Upper lobe of left lung (tissue), 6 donors: ENCODE measurements at regions not wholly inside any gene's neighbourhood (a gene's known extent, or its start where the extent isn't known, plus 50 kb on each side); places are given as distances from the start of the nearest gene placed in this dataset.

ENCODE experiments used
- ATAC-seq, 2 donors: fragments of 200-7000 bp; cut with Tn5 transposase; one replicate each; pipeline ENCODE4 v1.9.1; 2022; ENCODE audit warnings: mild to moderate bottlenecking in 2 of 2, moderate library complexity in 2 of 2; ENCODE audit not compliant: low FRiP score in 2 of 2
- DNase-seq, 2 donors: peaks; one replicate each; pipeline ENCODE4 v3.0.0-alpha.2; 2019 to 2020
- H3K27ac ChIP-seq, 4 donors: fragments of 200-600 bp; sonication (generic); one replicate each; pipeline ENCODE4 v1.5.1; 2016 to 2019
- H3K27me3 ChIP-seq, 4 donors: fragments of 200-600 bp; sonication (generic); one replicate each; pipeline ENCODE4 v1.5.1; 2017 to 2019
- H3K36me3 ChIP-seq, 4 donors: fragments of 200-600 bp; sonication (generic); one replicate each; pipeline ENCODE4 v1.5.1; 2016 to 2019
- H3K4me1 ChIP-seq, 4 donors: fragments of 200-600 bp; sonication (generic); one replicate each; pipeline ENCODE4 v1.5.1; 2018 to 2019
- H3K4me3 ChIP-seq, 4 donors: fragments of 200-600 bp; sonication (generic); one replicate each; pipeline ENCODE4 v1.5.1; 2017 to 2019; ENCODE audit warnings: mild to moderate bottlenecking in 2 of 4, moderate library complexity in 1 of 4
- H3K9me3 ChIP-seq, 4 donors: fragments of 200-600 bp; sonication (generic); one replicate each; pipeline ENCODE4 v1.5.1; 2018 to 2019
- EP300 ChIP-seq, 4 donors: sonication (generic); formaldehyde crosslinking; IDR thresholded peaks; one replicate each; pipeline ENCODE4 v1.5.1; 2017; ENCODE audit warnings: antibody characterized with exemption in 4 of 4, control low read depth in 2 of 4
- POLR2A ChIP-seq, 4 donors: fragments of 450-650 bp; IDR thresholded peaks; one replicate each; pipeline ENCODE4 v1.5.1; 2016 to 2017; ENCODE audit warnings: antibody characterized with exemption in 4 of 4, mild to moderate bottlenecking in 2 of 4
- POLR2AphosphoS5 ChIP-seq, 2 donors: sonication (generic); formaldehyde crosslinking; IDR thresholded peaks; one replicate each; pipeline ENCODE4 v1.5.1; 2017; ENCODE audit warnings: antibody characterized with exemption in 2 of 2
- WGBS, 2 donors: methylation state at CpG; one replicate each; pipeline ENCODE4 v1.1.5; 2017 to 2018; 5-methylcytosine and 5-hydroxymethylcytosine counted together
- TF ChIP-seq, protein P1 (sequence below), 6 experiments: fragments of 450-650 bp in 4 of 6; fragments of 200-600 bp in 2 of 6; sonication (generic) in 2 of 6; IDR thresholded peaks; one replicate each; pipeline ENCODE4 v1.5.1; 2016 to 2019; ENCODE audit warnings: antibody characterized with exemption in 6 of 6
- donor health status: DM: no; HTN: no; CAD: no; lungs with moderate emphysema.
- donor health status: DM: no; HTN: yes; CAD: no; lungs with severe emphysema.

DNA sequence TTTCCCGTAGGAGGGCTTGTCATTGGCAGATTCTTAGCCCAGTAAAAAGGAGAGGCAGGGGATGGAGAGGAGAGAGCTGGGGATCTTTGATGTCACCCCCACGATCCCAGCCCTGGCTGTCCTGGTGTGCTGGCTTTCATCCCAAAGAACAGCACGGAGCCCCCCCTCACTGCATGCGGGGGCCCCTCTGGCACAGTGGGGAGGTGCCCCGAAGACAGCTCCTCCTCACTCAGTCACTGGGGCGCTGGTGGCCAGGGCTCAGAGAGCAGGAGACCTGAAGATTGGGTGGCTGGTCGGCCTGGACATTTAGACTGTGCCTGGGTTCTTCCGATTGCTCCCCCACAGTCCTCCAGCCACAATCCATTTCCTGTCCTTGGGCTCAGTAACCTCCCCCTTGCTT lies 207.5 kb downstream of the MELK start:
- DNase-seq (no peak), ATAC-seq (peak in 1 of 2 donors; percentile 16)
- no peak overlapping the region for H3K4me3 ChIP-seq
- no peaks in the 10 kb centered on the region for H3K4me1 ChIP-seq
- H3K9me3 ChIP-seq: no peaks in the 10 kb centered on the region
- no peaks in the 10 kb centered on the region for H3K27me3 ChIP-seq
- no peak overlapping the region for H3K27ac ChIP-seq
- TF ChIP-seq POLR2AphosphoS5 (IDR thresholded peaks at IDR 0.05) (no peak), POLR2A (IDR thresholded peaks at IDR 0.05) (no peak), EP300 (IDR thresholded peaks at IDR 0.05) (no peak)
- TF ChIP-seq, protein P1, sequence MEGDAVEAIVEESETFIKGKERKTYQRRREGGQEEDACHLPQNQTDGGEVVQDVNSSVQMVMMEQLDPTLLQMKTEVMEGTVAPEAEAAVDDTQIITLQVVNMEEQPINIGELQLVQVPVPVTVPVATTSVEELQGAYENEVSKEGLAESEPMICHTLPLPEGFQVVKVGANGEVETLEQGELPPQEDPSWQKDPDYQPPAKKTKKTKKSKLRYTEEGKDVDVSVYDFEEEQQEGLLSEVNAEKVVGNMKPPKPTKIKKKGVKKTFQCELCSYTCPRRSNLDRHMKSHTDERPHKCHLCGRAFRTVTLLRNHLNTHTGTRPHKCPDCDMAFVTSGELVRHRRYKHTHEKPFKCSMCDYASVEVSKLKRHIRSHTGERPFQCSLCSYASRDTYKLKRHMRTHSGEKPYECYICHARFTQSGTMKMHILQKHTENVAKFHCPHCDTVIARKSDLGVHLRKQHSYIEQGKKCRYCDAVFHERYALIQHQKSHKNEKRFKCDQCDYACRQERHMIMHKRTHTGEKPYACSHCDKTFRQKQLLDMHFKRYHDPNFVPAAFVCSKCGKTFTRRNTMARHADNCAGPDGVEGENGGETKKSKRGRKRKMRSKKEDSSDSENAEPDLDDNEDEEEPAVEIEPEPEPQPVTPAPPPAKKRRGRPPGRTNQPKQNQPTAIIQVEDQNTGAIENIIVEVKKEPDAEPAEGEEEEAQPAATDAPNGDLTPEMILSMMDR (IDR thresholded peaks at IDR 0.05): no peak
- WGBS, 2 donors: 42 to 47% methylated on average over 6 to 7 of the region's 8 CpGs
- no peaks in the 10 kb centered on the region for H3K36me3 ChIP-seq

DNA sequence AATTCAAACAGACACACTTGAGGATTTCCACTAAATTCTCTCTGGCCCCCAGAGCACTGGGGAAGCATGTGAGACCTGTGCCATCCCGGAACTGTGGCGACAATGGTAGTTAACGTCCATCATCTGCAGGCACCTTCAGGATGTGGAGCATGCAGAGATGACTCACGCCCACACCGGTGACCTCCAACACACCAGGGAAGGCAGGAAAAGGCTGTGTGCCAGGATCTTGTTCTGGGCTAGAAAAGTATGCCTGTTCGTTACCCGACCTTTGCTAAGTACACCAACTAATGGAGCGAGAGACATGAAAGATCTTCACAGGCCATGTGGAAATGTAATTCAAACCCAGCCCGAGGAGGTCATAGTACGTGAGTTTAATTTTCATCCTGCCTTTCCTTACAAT lies 208.8 kb downstream of the MELK start:
- no peaks in the 10 kb centered on the region for H3K27me3 ChIP-seq

More for the DNA sequence above, 208.8 kb downstream of the MELK start:
- DNase-seq: no peak
- Histone ChIP-seq H3K4me1 (no peaks in the 10 kb centered on the region), H3K36me3 (no peaks in the 10 kb centered on the region), H3K9me3 (no peaks in the 10 kb centered on the region), H3K4me3 (no peak overlapping the region), H3K27ac (no peak overlapping the region)
- ATAC-seq: no peak
- 49 to 70% methylated on average over 10 of the region's 10 CpGs for WGBS, 2 donors
- no peak for TF ChIP-seq POLR2A (IDR thresholded peaks at IDR 0.05)
- no peak for TF ChIP-seq POLR2AphosphoS5 (IDR thresholded peaks at IDR 0.05)
- TF ChIP-seq, protein P1 (IDR thresholded peaks at IDR 0.05): no peak
